BJ (cell line): ENCODE measurements at regions not wholly inside any gene's neighbourhood (a gene's known extent, or its start where the extent isn't known, plus 50 kb on each side); places are given as distances from the start of the nearest gene placed in this dataset.

Source experiments
- CTCF ChIA-PET: fragments of 350-600 bp; formaldehyde crosslinking; extraction: SDS; loops from one replicate; lab custom pipeline; 2021; ENCODE audit warnings: antibody characterized with exemption, inconsistent platforms; lab: Yijun Ruan, JAX
- POLR2A ChIA-PET: fragments of 300-600 bp; sonication (Branson Sonifier 250); formaldehyde crosslinking; extraction: SDS; loops from one replicate; lab custom pipeline; 2021; ENCODE audit warnings: antibody characterized with exemption; lab: Charles Lee
- DNase-seq: peaks from one replicate; pipeline ENCODE4 v3.0.0-alpha.2; 2011; ENCODE audit warnings: low read depth
- H3K27me3 ChIP-seq: 2 replicates; pipeline ENCODE4 v1.6.0; 2011; ENCODE audit warnings: low read length; ENCODE audit not compliant: control insufficient read depth, insufficient read depth
- H3K36me3 ChIP-seq: 2 replicates; pipeline ENCODE4 v1.5.1; 2011; ENCODE audit warnings: low read length; ENCODE audit not compliant: control insufficient read depth, insufficient read depth
- H3K4me3 ChIP-seq: 2 replicates; pipeline ENCODE4 v1.5.1; 2011; ENCODE audit warnings: low read depth, mild to moderate bottlenecking, control low read depth, low read length
- TF ChIP-seq, protein P1 (sequence below): IDR thresholded peaks from 2 replicates; pipeline ENCODE4 v1.5.1; 2011; ENCODE audit warnings: low read depth, mild to moderate bottlenecking, control low read depth, inconsistent platforms, low read length, moderate library complexity; ENCODE audit not compliant: insufficient read depth

DNA sequence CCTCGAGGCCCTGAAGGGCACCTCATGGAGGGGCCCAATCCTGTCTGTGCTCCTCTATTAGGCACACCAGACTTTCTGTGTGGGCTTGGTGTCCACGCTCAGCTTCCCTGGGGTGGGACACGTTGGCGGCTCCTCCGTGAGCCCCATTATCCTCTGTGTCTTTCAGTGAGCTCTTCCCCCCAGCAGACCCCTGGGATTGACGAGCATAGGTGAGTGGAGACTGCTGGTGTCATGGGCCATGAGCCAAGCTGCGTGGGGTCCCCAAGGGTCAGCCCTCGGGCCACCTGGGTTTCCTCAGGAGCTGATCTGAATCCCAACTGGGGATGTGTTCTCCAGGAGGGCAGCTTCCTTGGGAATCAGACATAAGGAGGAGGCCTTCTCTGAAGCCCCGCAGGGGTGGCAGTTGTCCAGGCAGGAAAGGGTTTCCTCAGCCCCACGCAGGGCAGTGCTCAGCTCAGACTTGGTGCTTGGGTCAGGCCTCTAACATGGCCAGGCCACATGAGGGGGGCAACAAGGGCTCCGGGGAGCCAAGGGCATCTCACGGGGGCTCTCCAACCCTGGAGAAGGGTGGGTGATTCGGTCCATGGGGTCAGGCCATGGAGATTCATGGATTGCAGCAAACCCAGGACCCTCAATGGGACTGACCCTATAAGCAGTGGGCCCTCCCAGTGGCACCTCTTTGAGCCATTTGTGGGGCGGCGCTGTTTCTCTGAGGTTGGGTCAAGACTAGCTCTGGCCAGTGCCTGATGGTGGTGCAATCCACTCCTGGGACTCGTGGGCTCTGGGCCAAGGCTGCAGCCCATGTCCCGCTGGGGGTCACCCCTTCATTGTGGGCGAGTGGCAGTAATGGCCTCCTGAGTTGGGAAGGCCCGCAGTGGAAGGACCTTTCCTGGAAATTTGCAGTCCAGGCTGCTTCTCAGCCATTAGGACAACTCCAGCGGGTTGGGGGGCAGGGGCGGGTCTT is 222.5 kb downstream of the SNRPN start:
- Histone ChIP-seq H3K4me3 (no peak overlapping the region), H3K27me3 (no peaks in the 10 kb centered on the region), H3K36me3 (no peaks in the 10 kb centered on the region)
- POLR2A ChIA-PET = no interaction called here
- no peak for DNase-seq
- CTCF ChIA-PET = no interaction called here
- TF ChIP-seq, protein P1, sequence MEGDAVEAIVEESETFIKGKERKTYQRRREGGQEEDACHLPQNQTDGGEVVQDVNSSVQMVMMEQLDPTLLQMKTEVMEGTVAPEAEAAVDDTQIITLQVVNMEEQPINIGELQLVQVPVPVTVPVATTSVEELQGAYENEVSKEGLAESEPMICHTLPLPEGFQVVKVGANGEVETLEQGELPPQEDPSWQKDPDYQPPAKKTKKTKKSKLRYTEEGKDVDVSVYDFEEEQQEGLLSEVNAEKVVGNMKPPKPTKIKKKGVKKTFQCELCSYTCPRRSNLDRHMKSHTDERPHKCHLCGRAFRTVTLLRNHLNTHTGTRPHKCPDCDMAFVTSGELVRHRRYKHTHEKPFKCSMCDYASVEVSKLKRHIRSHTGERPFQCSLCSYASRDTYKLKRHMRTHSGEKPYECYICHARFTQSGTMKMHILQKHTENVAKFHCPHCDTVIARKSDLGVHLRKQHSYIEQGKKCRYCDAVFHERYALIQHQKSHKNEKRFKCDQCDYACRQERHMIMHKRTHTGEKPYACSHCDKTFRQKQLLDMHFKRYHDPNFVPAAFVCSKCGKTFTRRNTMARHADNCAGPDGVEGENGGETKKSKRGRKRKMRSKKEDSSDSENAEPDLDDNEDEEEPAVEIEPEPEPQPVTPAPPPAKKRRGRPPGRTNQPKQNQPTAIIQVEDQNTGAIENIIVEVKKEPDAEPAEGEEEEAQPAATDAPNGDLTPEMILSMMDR = no peak

DNA sequence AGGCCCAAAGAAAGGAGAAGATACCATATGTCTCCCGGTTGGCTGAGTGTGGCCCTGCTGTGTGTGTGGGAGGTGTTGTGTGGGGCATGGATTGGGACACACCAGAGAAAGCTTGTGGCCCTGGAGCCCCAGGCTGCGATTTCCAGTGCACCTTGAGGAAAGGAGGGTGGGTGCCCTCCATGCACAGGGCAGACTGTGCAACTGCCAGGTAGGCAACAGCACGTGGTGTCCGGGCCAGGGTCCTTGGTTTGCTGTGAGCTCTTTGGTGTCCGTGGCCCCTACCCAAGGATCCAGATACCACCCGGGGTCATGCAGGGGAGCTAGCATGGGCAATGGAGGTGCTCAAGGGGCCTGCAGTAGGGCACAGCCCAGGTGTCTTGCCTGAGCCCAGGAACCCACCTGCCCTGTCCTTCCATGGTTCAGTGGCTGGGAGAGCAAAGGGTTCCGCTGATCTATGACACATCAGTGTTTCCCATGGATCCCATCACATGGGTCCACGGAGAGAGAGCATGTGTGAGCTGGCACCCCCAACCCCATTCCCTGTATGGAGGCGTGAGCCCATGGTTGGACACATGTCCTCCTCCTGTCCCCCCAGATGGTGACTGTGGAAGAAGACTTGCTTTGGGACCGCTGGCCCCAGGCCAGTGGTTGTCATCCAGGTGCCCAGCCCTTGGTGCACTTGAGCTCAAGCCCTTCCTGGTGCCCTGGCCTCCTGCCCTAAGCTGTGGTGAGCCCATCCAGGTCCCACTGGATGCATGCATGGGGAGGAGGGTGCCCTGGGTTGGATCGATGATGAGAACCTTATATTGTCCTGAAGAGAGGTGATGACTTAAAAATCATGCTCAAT is 223.4 kb downstream of the SNRPN start:
- H3K36me3 ChIP-seq = no peaks in the 10 kb centered on the region
- TF ChIP-seq, protein P1 = no peak
- H3K4me3 ChIP-seq = no peak overlapping the region
- ChIA-PET POLR2A (no interaction called here), CTCF (no interaction called here)
- DNase-seq = no peak
- H3K27me3 ChIP-seq = no peaks in the 10 kb centered on the region

DNA sequence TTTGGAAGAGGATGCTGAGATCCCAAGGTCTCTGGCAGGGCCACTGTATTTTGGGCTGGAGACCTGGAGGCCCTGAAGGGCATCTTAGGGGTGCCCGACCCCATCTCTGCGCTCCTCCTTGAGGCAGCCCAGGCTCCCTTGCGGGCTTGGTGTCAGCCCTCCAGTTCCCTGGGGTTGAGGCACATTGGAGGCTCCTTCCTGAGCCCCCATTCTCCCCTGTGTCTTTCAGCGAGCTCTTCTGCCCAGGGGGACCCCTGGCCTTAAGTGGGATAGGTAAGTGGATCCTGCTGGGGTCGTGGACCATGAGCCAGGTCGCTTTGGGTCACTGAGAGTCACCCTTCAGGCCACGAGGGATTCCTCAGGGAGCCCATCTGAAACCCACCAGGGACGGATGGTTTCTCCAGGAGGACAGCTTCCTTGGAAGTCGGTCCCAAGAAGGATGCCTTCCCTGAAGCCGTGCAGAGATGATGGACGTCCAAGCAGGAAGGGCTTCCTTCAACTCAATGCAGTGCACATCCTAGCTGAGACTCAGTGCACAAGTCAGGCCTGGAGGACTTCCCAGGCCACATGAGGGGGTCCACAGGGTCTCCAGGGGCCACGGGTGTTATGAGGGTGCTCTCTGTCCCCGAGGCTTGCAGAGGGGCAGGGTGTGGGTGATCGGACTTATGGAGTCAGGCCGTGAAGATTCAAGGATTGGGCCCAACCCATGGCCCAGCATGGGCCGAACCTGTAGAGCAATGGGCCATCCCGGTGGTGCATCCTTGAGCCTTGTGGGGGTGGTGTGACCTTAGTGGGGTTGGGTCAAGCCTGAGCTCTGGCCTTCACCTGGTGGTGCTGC is 224.3 kb downstream of the SNRPN start:
- ChIA-PET CTCF (no interaction called here), POLR2A (no interaction called here)
- DNase-seq = no peak
- TF ChIP-seq, protein P1 = no peak
- no peaks in the 10 kb centered on the region for H3K27me3 ChIP-seq
- H3K36me3 ChIP-seq = no peaks in the 10 kb centered on the region
- no peak overlapping the region for H3K4me3 ChIP-seq

DNA sequence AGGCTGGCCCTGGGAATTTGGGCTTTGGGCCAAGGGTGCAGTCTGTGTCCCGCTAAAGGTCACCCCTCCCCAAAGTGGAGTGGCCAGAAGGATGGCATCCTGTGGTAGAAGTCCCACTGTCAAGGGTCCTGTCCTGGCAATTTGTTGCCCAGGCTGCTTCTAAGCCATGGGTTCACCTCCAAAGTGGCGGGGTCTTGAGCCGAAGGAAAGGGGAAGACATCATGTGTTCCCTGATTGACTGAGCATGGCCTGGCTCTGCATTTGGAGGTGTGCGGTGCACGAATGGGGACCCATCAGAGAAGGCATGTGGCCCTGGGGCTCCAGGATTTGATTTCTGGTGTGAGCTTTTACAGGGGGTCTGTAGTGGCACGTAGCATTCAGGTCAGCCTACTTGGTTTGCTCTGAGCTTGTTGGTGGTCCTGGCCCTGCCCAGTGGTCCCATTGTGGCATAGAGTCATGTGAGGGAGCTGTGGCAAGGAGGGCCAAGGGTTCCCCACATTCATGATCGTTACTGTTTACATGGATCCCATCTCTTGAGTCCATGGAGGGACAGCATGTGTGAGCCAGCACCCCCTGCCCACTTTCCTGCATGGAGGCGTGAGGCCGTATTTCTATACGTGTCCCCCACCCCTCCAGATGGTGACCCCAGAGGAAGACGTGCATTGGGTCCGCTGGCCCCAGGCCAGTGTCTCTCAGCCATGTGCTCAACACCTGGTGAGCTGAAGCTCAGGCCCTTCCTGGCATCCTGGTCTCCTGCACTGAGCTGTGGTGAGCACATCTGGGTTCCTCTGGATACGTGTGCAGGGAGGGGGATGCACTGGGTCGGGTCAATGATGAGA is 225.1 kb downstream of the SNRPN start:
- CTCF ChIA-PET = no interaction called here
- DNase-seq = no peak
- Histone ChIP-seq H3K36me3 (no peaks in the 10 kb centered on the region), H3K4me3 (no peak overlapping the region), H3K27me3 (no peaks in the 10 kb centered on the region)
- TF ChIP-seq, protein P1 = no peak
- POLR2A ChIA-PET = no interaction called here
